ENCODE measurements at regions not wholly inside any gene's neighbourhood (a gene's known extent, or its start where the extent isn't known, plus 50 kb on each side); places are given as distances from the start of the nearest gene placed in this dataset.

GRCh38 chr1:87720561-87720960, 391.9 kb downstream of the LMO4 start:
- DNase-seq (ENCODE audit: low read depth in 2 of 2), result no peak

GRCh38 chr1:87723193-87723592, 394.5 kb downstream of the LMO4 start:
- DNase-seq (ENCODE audit: low read depth in 2 of 2), result no peak

GRCh38 chr1:87728169-87728568, 399.5 kb downstream of the LMO4 start:
- DNase-seq (ENCODE audit: low read depth in 2 of 2), result no peak

DNA sequence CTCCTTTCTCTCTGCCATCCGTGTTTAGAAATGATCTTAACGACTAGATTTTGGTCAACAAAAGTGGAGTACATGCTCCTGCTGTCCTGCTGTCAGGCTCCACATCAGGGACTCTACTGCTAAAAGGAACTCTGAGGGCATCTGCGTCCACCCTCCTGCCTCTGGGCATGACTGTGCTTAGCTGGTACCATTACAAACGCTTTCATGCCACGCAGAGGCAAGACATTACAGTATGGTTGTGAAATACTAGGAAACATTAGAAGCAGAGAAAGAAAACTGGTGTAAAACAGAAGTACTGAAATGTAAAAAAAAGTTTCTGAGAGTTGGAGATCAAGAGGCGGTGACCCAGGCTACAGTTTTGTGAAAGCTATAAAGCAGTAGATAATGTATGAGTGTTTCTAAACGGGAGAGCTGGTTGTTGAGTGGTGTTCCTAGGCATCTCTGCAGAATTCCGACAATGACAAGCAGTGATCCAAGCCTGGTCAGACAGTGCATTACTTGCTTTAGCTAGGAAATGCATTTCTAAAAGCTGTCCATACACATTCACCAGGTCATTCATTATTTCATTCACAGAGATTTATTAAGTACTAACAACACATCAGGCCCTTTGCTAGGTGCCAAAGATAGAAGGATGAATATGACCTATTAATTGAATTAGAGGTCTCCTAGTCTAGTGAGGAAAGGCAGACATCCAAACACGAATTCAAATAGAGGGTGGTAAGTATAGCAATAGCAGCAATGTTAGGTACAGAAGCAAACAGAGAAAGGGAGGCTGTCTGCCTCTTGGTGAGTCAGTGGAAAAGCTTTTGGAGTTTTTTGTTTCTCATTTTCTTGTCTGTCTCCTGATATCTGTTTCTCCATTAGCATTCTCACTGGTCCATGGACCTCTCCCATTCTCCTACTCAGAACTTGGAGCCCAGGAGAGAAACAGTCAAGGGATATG, 401.9 kb downstream of the LMO4 start:
- DNase-seq (ENCODE audit: low read depth in 2 of 2), result no peak

DNA sequence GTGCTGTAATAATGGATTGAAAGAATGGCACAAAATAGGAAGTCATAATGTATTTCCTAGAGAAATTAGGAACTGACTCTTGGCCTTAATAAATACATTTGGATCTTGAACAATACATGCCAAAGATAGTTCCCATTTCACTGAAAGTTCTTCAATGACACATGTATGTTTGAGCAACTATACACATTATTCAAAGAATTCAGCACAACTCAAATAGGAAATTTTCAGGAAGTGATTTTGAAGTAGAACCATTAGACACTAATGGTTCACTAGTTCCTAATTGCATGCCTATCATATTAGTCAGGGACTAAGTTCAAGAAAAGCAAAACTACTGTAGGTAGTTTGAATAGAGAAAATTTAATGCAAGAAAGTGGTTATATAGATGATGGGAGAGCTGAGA, 404.7 kb downstream of the LMO4 start:
- no peak for DNase-seq (ENCODE audit: low read depth in 2 of 2)

- no peak for DNase-seq (ENCODE audit: low read depth in 2 of 2)
These were observed 407.1 kb downstream of the LMO4 start for GRCh38 chr1:87735750-87736149.

DNA sequence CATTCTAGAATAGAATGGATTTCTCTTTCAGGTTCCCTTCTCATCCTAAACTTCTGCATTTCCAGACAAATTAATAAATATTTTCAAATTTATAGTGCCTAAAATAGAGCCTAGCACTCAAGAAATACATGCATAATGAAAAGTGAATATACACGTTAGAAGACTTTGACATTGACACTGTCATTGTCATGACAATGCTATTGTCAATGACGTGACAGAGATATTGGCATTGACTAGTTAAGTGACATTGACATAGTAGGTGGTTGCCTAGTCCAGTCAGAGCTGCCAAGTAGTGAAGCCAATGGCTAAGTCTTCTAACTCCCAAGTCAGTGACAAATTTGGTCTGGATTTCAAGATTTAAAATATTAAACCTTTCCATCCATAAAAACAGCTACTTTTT, 410.5 kb downstream of the LMO4 start:
- DNase-seq (ENCODE audit: low read depth in 2 of 2), result no peak

GRCh38 chr1:87739704-87740103, 411.0 kb downstream of the LMO4 start:
- no peak for DNase-seq (ENCODE audit: low read depth in 2 of 2)

DNA sequence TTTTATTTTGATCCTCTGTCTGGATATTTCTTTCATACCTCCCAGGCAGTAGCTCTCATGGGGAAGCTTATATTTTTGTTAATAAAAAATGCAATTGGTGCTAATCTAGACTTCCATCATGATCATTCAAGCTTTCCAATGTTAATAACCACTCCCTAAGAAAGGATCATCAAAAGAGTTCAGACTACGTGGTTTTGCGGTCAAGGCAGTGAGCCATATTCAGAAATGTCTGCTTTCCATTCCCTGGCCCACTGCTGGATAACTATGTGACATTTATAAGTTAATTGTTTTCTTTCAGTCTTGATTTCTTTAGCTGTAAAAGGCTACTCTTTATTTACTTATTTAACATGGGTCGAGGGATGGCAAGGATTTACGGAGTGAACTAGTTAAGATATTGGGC, 414.6 kb downstream of the LMO4 start:
- DNase-seq (ENCODE audit: low read depth in 2 of 2), result no peak

DNA sequence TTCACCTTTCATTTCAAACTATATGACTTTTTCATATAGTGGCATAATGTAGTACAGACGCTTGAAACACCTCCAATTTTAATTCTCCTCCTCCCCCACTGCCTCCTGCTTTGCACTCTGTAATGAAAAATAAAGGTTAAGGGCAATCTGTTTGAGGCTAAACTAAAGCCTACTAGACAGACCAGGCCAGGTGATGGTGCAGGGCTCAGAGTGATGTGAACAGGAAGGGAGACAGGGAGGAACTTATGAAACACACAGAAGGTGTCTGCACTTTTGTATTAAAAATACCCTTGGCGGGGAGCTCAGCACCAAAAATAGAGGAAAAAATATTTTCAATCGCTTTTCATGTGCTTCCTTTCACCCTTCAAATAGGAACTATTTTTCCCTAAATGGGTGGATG, 415.4 kb downstream of the LMO4 start:
- DNase-seq (ENCODE audit: low read depth in 2 of 2), result no peak

DNA sequence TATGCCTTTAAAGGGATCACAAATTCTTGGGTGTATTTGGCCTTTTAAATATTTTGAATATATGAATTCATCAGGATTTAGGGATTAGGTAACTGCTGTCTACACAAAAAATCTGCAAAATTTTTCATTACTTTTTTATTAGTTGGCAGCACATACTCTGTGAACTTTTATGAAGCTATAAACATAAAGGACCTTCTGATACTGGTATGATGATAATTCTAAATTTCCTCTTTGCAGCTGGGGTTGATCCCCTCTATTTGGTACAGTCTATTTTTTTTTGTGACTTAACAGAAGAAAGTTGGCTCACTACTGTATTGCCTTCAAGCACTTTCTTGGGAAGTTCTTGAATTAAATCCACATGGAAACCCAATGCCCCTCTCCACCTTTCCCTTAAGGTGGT, 416.1 kb downstream of the LMO4 start:
- no peak for DNase-seq (ENCODE audit: low read depth in 2 of 2)

- DNase-seq (ENCODE audit: low read depth in 2 of 2), result no peak
These were observed 424.7 kb downstream of the LMO4 start for GRCh38 chr1:87753366-87753765.

- DNase-seq (ENCODE audit: low read depth in 2 of 2), result no peak
These were observed 425.5 kb downstream of the LMO4 start for GRCh38 chr1:87754139-87754538.

DNA sequence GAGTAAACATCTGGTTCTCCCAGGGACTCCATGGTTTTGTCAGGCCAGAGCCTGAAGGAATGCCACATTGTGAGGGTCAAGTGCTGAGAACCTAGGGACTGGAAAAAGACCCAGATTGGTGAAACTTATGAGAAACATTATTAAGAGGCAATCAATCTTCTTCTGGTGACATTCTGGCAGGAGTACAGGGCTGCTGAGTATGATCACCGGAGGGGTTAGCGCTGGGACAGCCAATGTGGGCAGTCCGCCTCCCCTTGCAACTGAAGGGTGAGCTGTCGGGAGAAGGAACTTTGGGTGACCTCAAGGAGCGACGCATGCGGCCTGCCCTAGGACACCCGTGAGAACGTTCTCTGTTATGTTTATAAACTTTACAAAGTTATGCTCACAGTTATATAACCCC, 429.0 kb downstream of the LMO4 start:
- no peak for DNase-seq (ENCODE audit: low read depth in 2 of 2)

DNA sequence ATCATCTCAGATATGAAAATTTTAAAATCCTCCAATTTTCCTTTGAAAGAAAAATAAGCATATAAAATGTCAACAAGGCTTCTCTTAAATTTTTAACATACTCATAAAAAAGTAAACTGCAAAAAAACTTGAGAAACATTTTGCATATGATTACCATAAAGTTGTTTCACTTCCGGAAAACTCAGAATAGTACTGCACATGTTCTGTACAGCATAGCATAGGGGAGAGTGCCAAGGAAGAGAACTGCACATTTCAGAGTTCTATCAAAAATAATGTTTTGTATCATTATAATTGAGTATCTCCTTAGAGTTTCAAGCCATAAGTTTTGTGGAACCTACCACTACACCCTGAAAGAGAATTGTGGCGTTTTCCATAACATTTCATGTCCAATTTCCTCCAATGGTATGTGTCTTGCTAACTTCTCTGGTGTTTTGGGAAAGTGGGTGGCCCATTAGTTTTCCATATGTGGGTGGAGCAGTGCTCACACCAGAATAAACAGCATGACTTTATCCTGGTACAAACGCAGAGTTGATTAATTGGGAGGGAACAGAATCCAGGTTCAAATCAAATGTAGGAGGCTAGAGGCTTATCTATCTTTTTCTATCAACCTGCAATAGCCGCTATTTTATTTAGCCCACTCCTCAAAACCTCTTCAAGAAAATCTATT, 430.9 kb downstream of the LMO4 start:
- DNase-seq (ENCODE audit: low read depth in 2 of 2), result no peak

DNA sequence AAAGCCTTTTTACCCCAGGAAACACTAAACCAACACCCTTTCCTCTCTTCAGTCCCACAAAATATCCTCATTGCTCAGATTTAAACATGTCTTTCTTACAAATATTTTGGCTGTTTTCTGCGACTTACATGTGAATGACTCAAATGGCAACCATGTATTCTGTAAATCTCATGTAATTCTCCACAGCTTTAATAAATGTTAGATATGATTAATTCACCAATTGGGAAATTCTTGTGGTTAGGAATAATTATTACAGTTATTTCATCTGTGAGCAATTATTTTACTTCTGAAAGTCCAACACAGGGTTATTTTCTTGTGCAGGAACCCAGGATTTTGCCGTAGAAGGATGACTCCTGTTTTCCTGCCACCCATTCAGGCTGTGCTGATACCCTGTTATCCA, 431.5 kb downstream of the LMO4 start:
- no peak for DNase-seq (ENCODE audit: low read depth in 2 of 2)

DNA sequence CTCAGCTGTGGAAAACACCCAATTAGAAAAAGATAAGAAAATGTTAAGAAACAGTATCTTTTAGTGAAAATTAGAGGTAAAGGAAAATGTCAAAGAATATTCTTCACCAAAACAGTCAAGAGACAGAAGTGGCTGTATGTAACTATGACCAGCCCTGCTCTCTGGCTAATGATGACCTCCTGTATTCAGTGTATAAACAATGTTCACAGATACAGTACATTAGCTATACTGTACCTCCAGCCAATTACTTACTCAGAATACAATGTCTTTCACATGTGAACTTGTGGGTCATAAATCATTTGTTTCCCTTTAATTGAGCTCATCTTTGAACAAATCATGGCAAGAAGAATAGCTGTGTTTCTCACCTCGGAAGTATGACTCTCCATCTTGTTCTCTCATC, 432.0 kb downstream of the LMO4 start:
- no peak for DNase-seq (ENCODE audit: low read depth in 2 of 2)

- no peak for DNase-seq (ENCODE audit: low read depth in 2 of 2)
These were observed 434.8 kb downstream of the LMO4 start for GRCh38 chr1:87763483-87763882.

- no peak for DNase-seq (ENCODE audit: low read depth in 2 of 2)
These were observed 436.5 kb downstream of the LMO4 start for GRCh38 chr1:87765057-87765680.

- no peak for DNase-seq (ENCODE audit: low read depth in 2 of 2)
These were observed 437.0 kb downstream of the LMO4 start for GRCh38 chr1:87765681-87766070.

DNA sequence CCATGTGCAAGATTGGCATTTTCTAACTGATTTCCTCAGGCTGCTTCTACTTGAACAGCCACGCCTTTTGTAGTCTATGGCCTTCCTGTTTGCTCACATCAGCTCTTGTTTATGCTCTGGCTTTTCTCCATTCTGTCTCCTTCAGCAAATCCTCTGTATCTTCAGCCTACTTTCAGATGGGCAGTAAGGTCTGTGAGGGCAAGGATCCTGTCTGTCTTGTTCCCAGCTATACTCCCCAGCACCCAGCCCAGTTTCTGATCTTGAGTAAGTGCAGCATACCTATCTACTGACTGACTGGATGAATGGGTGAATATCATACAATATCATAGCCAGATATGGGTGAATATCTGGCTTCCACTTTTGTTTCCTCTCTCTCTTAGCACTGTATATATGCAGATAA, 438.1 kb downstream of the LMO4 start:
- DNase-seq (ENCODE audit: low read depth in 2 of 2), result no peak

DNA sequence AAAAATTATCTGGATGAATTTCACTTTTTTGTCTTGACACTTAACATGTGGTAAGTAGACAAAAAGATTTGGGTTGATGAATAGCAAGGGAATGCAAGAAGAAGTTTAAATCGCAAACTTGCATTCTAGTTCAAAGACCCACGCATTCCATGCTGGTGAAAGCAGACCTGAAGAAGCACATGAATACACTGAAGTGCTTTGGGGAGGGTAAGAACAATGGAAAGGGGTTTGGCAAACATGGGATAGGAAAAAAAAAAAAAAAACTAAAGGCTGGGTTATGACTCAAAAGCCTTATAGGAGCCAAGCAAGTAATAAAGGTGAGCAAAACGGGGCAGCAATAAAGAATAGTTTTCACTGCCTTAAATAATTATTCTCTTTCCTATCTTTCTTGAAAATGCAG, 450.2 kb downstream of the LMO4 start:
- no peak for DNase-seq (ENCODE audit: low read depth in 2 of 2)

DNA sequence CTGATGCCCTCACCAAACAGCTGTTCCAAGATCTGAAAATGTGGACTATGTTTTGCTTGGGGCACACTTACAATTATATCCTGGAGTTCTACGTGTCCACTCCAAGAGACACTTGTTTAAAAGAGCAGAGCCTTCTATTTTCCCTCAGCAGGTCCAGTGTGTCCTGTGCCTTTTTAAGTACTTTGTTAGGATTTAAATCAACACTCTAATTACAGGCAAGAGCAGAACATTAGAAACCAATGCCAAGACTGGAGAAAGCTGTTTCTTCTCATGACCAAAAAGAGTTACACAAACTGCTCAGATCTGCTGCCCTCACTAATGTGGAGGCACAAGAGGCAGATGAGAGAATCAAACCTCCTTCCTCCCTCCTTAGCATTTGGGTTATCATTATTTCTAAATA, 452.9 kb downstream of the LMO4 start:
- DNase-seq (ENCODE audit: low read depth in 2 of 2), result no peak

Data from stimulated activated CD4-positive, alpha-beta T cell treated with anti-CD3 and anti-CD28 coated beads, Interleukin-1b, Interleukin-23, amount 100 ng/mL, for 1 hour (primary cell).